K562 (cell line): ENCODE measurements at regions not wholly inside any gene's neighbourhood (a gene's known extent, or its start where the extent isn't known, plus 50 kb on each side); places are given as distances from the start of the nearest gene placed in this dataset.

Experiments used
- BDP1 ChIP-seq: IDR thresholded peaks from 3 replicates; pipeline ENCODE4 v1.6.1; 2011; ENCODE audit not compliant: insufficient read length, insufficient read depth
- CEBPB ChIP-seq: fragments of 450-650 bp; IDR thresholded peaks from 2 replicates; pipeline ENCODE4 v1.6.1; 2016; ENCODE audit warnings: missing genetic modification characterization, missing compliant biosample characterization
- CREBBP ChIP-seq: IDR thresholded peaks from one replicate; pipeline ENCODE4 v1.6.1; 2012; ENCODE audit warnings: low read depth, mild to moderate bottlenecking, control low read depth, inconsistent platforms, low read length
- ELF4 ChIP-seq: fragments of 450-650 bp; formaldehyde crosslinking; IDR thresholded peaks from 2 replicates; pipeline ENCODE4 v1.4.0; 2022; ENCODE audit warnings: missing genetic modification characterization
- HIVEP1 ChIP-seq: fragments of 250-450 bp; sonication (Bioruptor Pico); IDR thresholded peaks from 2 replicates; pipeline ENCODE4 v1.4.0; 2020; ENCODE audit warnings: mild to moderate bottlenecking
- MAFG ChIP-seq: fragments of 450-650 bp; conservative IDR thresholded peaks from 2 replicates; pipeline ENCODE4 v1.6.1; 2016; ENCODE audit warnings: missing genetic modification characterization, missing compliant biosample characterization
- MCM7 ChIP-seq, 2 experiments: fragments of 450-650 bp; IDR thresholded peaks; 2 replicates each; pipeline ENCODE4 v1.6.1; 2016 to 2018
- MED1 ChIP-seq: sonication (generic); formaldehyde crosslinking; IDR thresholded peaks from 2 replicates; pipeline ENCODE4 v1.8.1; 2023; ENCODE audit warnings: missing genetic modification reagents, borderline replicate concordance
- MTA3 ChIP-seq: fragments of 450-650 bp; formaldehyde crosslinking; IDR thresholded peaks from 2 replicates; pipeline ENCODE4 v1.6.1; 2017; ENCODE audit warnings: mild to moderate bottlenecking, borderline replicate concordance
- POLR2AphosphoS2 ChIP-seq: IDR thresholded peaks from 2 replicates; pipeline ENCODE4 v1.6.1; 2012; ENCODE audit warnings: low read length, improper control_type of control experiment
- PRMT5 ChIP-seq: sonication (generic); formaldehyde crosslinking; IDR thresholded peaks from 2 replicates; pipeline ENCODE4 v1.5.0; 2020; ENCODE audit warnings: missing genetic modification reagents
- RAD21 ChIP-seq, 2 experiments: fragments of 250-450 bp in 1 of 2; fragments of 450-650 bp in 1 of 2; sonication (Bioruptor Pico) in 1 of 2; formaldehyde crosslinking in 1 of 2; IDR thresholded peaks in 1 of 2; conservative IDR thresholded peaks in 1 of 2; 2 replicates each; pipeline versions ENCODE4 v1.4.0 to v1.8.0; 2020 to 2022; ENCODE audit warnings: mild to moderate bottlenecking in 2 of 2, moderate library complexity in 1 of 2
- RBM15 ChIP-seq: fragments of 200-400 bp; formaldehyde crosslinking; IDR thresholded peaks from 2 replicates; pipeline ENCODE4 v1.6.1; 2018; ENCODE audit warnings: mild to moderate bottlenecking, low read length, moderate library complexity; ENCODE audit not compliant: insufficient read depth
- THRB ChIP-seq: fragments of 450-650 bp; formaldehyde crosslinking; conservative IDR thresholded peaks from 2 replicates; pipeline ENCODE4 v1.4.0; 2022; ENCODE audit warnings: mild to moderate bottlenecking, missing genetic modification characterization
- VEZF1 ChIP-seq: fragments of 200-800 bp; sonication (Bioruptor generic); IDR thresholded peaks from 2 replicates; pipeline ENCODE4 v1.6.1; 2017; ENCODE audit warnings: missing genetic modification characterization, missing compliant biosample characterization
- ZNF407 ChIP-seq: fragments of 450-650 bp; IDR thresholded peaks from 2 replicates; pipeline ENCODE4 v1.6.1; 2016; ENCODE audit warnings: low read depth
- ZNF778 ChIP-seq: fragments of 450-650 bp; formaldehyde crosslinking; IDR thresholded peaks from 2 replicates; pipeline ENCODE4 v1.4.0; 2020; ENCODE audit warnings: mild to moderate bottlenecking, moderate library complexity
- ZZZ3 ChIP-seq: fragments of 450-650 bp; IDR thresholded peaks from 2 replicates; pipeline ENCODE4 v1.6.1; 2016; ENCODE audit warnings: antibody characterized with exemption, mild to moderate bottlenecking, moderate library complexity

- TF ChIP-seq RAD21 (CRISPR knock-in tag; conservative IDR thresholded peaks at IDR 0.05 in 1 of 2, IDR thresholded peaks at IDR 0.05 in 1 of 2) (peak in 1 of 2 experiments; percentile 25; a peak in 2 of 4 replicates), BDP1 (no peak), MCM7 (IDR thresholded peaks at IDR 0.05) (no peak), HIVEP1 (CRISPR knock-in tag) (no peak), VEZF1 (no peak), MTA3 (peak; percentile 79; the same call in 1 of the 2 replicates), RBM15 (no peak), CREBBP (no peak), ZNF407 (peak; percentile 92), PRMT5 (no peak), THRB (CRISPR knock-in tag) (no peak), ELF4 (CRISPR knock-in tag) (no peak), ZZZ3 (no peak), CEBPB (tag) (no peak), POLR2AphosphoS2 (no peak), ZNF778 (no peak), MAFG (tag) (no peak), MED1 (CRISPR knock-in tag) (no peak)
These were observed 2177.4 kb upstream of the DEFB115 start (continued) for GRCh38 chr20:29079769-29080690.
